GM12892 (cell line): ENCODE measurements at regions not wholly inside any gene's neighbourhood (a gene's known extent, or its start where the extent isn't known, plus 50 kb on each side); places are given as distances from the start of the nearest gene placed in this dataset.

Source experiments
- POLR2A ChIP-seq: IDR thresholded peaks from 2 replicates; pipeline ENCODE4 v1.6.1; 2011; ENCODE audit warnings: low read depth, low read length, control low read depth
- POLR2AphosphoS5 ChIP-seq: IDR thresholded peaks from 2 replicates; pipeline ENCODE4 v1.6.1; 2011; ENCODE audit warnings: low read depth, low read length, control low read depth

DNA sequence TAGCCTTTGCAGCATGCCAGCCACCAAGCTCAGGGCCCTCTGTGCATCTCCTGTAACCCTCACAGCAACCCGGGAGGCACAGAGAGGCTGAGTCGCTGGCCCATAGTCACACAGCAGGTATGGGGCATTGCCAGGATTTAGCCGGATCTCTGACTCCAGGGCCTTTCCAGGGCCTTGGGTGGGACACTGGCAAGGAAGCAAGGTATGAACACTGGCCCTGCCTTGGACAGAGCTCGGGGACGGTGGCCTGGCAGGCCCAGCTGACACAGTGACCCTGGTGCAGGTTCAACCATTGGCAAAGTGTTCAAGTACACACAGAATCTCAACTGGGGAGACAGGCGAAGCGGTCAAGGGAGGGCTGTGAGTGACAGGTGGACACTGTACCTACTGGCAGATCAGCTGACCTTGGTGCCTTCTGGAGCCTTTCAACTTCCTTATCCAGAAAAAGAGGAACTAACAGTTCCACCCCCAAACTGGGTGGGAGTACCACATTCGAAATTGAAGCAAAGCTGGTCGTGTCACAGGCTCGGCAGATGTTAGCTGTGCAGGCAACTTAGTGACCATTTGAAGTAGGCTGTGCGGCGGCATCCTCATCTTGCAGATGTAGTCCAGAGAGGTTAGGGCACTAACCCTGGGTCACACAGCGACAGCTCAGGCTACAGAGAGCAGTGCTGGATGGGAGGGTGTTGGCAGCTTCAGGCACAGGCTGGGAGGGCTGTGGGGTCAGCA is 287.4 kb downstream of the SEC14L1 start:
- no peak for TF ChIP-seq POLR2A
- TF ChIP-seq POLR2AphosphoS5, result no peak
